PC-3 (cell line): ENCODE measurements at regions not wholly inside any gene's neighbourhood (a gene's known extent, or its start where the extent isn't known, plus 50 kb on each side); places are given as distances from the start of the nearest gene placed in this dataset.

Experiments used
- CTCF ChIP-seq: fragments of 300-600 bp; sonication (generic); conservative IDR thresholded peaks from 2 replicates; pipeline ENCODE4 v1.5.1; 2017; ENCODE audit warnings: antibody characterized with exemption, low read depth, mild to moderate bottlenecking, low read length
- EZH2 ChIP-seq: fragments of 300-600 bp; sonication (generic); IDR thresholded peaks from one replicate; pipeline ENCODE4 v1.6.1; 2017; ENCODE audit warnings: antibody characterized with exemption, mild to moderate bottlenecking, low read length; ENCODE audit not compliant: unreplicated experiment
- EZH2phosphoT487 ChIP-seq: fragments of 300-600 bp; sonication (generic); IDR thresholded peaks from 2 replicates; pipeline ENCODE4 v1.6.1; 2018; ENCODE audit warnings: mild to moderate bottlenecking, antibody characterized with exemption, low read length, borderline replicate concordance

- no peak for TF ChIP-seq EZH2
- TF ChIP-seq CTCF = no peak
- TF ChIP-seq EZH2phosphoT487 = no peak
These were observed 375.2 kb upstream of the FLRT2 start for GRCh38 chr14:85154714-85155113.
